ENCODE measurements at regions not wholly inside any gene's neighbourhood (a gene's known extent, or its start where the extent isn't known, plus 50 kb on each side); places are given as distances from the start of the nearest gene placed in this dataset.
"Not testable (repeated sequence)": the region's sequence is repeated elsewhere in the genome, so short reads cannot be mapped to it uniquely, and the experiment has no call there.

DNA sequence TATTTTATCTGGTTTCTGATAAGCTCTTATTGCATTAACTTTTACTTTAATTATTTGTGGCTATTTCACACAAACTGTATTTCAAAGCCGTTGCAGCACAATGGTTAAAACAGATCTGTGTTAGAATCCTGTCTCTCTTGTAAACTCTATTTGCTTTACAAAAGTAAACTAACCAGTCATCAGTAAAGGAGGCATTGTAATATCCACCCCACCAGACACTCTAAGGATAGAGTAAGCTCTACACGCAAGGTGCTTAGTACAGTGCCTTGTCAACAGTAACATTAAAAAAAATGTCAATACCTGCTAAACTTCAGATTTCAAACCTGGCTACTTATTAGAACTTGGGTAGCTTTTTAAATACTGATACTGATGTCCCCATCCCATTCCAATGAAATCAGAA, 228.4 kb downstream of the RCHY1 start:
- H3K4me3 ChIP-seq (ENCODE audit: low read length in 3 of 3), result no peak overlapping the region
- no peak for DNase-seq
- TF ChIP-seq, protein P1, sequence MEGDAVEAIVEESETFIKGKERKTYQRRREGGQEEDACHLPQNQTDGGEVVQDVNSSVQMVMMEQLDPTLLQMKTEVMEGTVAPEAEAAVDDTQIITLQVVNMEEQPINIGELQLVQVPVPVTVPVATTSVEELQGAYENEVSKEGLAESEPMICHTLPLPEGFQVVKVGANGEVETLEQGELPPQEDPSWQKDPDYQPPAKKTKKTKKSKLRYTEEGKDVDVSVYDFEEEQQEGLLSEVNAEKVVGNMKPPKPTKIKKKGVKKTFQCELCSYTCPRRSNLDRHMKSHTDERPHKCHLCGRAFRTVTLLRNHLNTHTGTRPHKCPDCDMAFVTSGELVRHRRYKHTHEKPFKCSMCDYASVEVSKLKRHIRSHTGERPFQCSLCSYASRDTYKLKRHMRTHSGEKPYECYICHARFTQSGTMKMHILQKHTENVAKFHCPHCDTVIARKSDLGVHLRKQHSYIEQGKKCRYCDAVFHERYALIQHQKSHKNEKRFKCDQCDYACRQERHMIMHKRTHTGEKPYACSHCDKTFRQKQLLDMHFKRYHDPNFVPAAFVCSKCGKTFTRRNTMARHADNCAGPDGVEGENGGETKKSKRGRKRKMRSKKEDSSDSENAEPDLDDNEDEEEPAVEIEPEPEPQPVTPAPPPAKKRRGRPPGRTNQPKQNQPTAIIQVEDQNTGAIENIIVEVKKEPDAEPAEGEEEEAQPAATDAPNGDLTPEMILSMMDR (IDR thresholded peaks at IDR 0.05; ENCODE audit: borderline replicate concordance, extremely low read depth, insufficient read depth), result no peak
- H3K9ac ChIP-seq (ENCODE audit: low read length in 3 of 3), result no peak overlapping the region
- intact Hi-C loops (cut with DNase I), result no loop called here
- H3K4me1 ChIP-seq (ENCODE audit: control insufficient read depth in 2 of 3, insufficient read depth in 2 of 3, low read depth in 1 of 3, low read length in 3 of 3), result no peaks in the 10 kb centered on the region
- H3K9me3 ChIP-seq (ENCODE audit: control insufficient read depth in 2 of 3, insufficient read depth in 1 of 3, low read length in 3 of 3), result no peaks in the 10 kb centered on the region
- no peak for FAIRE-seq
- no peaks in the 10 kb centered on the region for H3K36me3 ChIP-seq (ENCODE audit: control insufficient read depth in 2 of 3, insufficient read depth in 3 of 3, low read length in 3 of 3)
- H3K27me3 ChIP-seq (ENCODE audit: control insufficient read depth, insufficient read depth, low read length), result no peaks in the 10 kb centered on the region
- H3K27ac ChIP-seq (ENCODE audit: low read depth in 2 of 2, low read length in 2 of 2), result no peak overlapping the region

DNA sequence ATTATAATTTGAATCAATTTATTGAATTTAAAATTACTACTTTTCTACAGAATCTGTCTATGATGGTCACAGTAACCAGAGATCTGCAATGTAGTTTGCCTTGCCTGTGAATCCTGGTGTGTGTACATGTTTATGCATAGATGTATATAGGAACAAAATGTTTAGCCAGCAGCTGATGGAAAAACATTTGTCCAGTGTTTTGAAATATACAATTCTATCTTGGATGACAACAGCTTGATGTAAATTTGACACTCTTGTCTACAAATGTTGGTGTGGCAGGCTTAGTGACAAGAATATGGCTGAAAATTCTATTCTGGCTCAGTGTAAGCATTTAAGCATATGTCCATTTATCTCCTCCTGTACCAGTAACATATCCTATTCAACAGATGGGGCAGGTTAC, 229.4 kb downstream of the RCHY1 start:
- Histone ChIP-seq H3K4me1 (ENCODE audit: control insufficient read depth in 2 of 3, insufficient read depth in 2 of 3, low read depth in 1 of 3, low read length in 3 of 3) (no peaks in the 10 kb centered on the region), H3K9me3 (ENCODE audit: control insufficient read depth in 2 of 3, insufficient read depth in 1 of 3, low read length in 3 of 3) (no peaks in the 10 kb centered on the region), H3K9ac (ENCODE audit: low read length in 3 of 3) (no peak overlapping the region), H3K27ac (ENCODE audit: low read depth in 2 of 2, low read length in 2 of 2) (no peak overlapping the region), H3K27me3 (ENCODE audit: control insufficient read depth, insufficient read depth, low read length) (no peaks in the 10 kb centered on the region), H3K36me3 (ENCODE audit: control insufficient read depth in 2 of 3, insufficient read depth in 3 of 3, low read length in 3 of 3) (no peaks in the 10 kb centered on the region), H3K4me3 (ENCODE audit: low read length in 3 of 3) (no peak overlapping the region)
- TF ChIP-seq, protein P1 (IDR thresholded peaks at IDR 0.05; ENCODE audit: borderline replicate concordance, extremely low read depth, insufficient read depth), result no peak
- FAIRE-seq (no peak), DNase-seq (no peak)
- intact Hi-C loops (cut with DNase I), result no loop called here

DNA sequence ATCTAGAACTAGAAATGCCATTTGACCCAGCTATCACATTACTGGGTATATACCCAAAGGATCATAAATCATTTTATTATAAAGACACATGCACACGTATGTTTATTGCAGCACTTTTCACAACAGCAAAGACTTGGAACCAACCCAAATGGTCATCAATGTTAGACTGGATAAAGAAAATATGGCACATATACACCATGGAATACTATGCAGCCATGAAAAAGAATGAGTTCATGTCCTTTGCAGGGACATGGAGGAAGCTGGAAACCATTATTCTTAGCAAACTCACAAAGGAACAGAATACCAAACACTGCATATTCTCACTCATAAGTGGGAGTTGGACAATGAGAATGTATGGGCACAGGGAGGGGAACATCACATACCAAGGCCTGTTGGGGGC, 233.7 kb downstream of the RCHY1 start:
- not testable (repeated sequence) for H3K4me1 ChIP-seq (ENCODE audit: control insufficient read depth in 2 of 3, insufficient read depth in 2 of 3, low read depth in 1 of 3, low read length in 3 of 3); FAIRE-seq

DNA sequence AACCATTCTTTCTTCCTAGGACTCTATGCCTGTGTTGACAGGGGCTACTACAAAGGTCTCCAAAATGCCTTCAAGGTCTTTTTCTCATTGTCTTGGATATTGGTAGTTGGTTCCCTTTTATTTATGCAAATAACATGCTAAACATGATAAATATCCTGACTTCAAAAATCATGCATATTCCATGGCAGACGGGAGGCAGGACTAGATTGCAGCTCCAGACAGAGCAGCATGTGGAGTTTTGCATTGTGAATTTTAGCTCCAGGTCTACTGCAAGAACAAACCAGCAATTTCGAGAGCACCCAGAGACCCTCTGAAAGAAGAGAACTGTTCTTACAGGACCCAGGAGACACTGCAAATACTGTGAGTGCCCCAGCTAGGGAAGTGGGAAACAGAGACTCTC, 254.9 kb downstream of the RCHY1 start:
- H3K4me3 ChIP-seq (ENCODE audit: low read length in 3 of 3), result no peak overlapping the region
- no peaks in the 10 kb centered on the region for H3K27me3 ChIP-seq (ENCODE audit: control insufficient read depth, insufficient read depth, low read length)
- H3K9ac ChIP-seq (ENCODE audit: low read length in 3 of 3), result no peak overlapping the region
- H3K4me1 ChIP-seq (ENCODE audit: control insufficient read depth in 2 of 3, insufficient read depth in 2 of 3, low read depth in 1 of 3, low read length in 3 of 3), result no peaks in the 10 kb centered on the region
- TF ChIP-seq, protein P1 (IDR thresholded peaks at IDR 0.05; ENCODE audit: borderline replicate concordance, extremely low read depth, insufficient read depth), result no peak
- intact Hi-C loops (cut with DNase I), result no loop called here
- no peaks in the 10 kb centered on the region for H3K9me3 ChIP-seq (ENCODE audit: control insufficient read depth in 2 of 3, insufficient read depth in 1 of 3, low read length in 3 of 3)
- DNase-seq, result no peak
- H3K27ac ChIP-seq (ENCODE audit: low read depth in 2 of 2, low read length in 2 of 2), result no peak overlapping the region
- FAIRE-seq, result no peak
- no peaks in the 10 kb centered on the region for H3K36me3 ChIP-seq (ENCODE audit: control insufficient read depth in 2 of 3, insufficient read depth in 3 of 3, low read length in 3 of 3)

More for the DNA sequence above, 233.7 kb downstream of the RCHY1 start:
- H3K4me3 ChIP-seq (ENCODE audit: low read length in 3 of 3); DNase-seq; intact Hi-C loops (cut with DNase I); H3K27ac ChIP-seq (ENCODE audit: low read depth in 2 of 2, low read length in 2 of 2); H3K9ac ChIP-seq (ENCODE audit: low read length in 3 of 3); H3K9me3 ChIP-seq (ENCODE audit: control insufficient read depth in 2 of 3, insufficient read depth in 1 of 3, low read length in 3 of 3); H3K27me3 ChIP-seq (ENCODE audit: control insufficient read depth, insufficient read depth, low read length); H3K36me3 ChIP-seq (ENCODE audit: control insufficient read depth in 2 of 3, insufficient read depth in 3 of 3, low read length in 3 of 3): not testable (repeated sequence)
